HEK293T (cell line): ENCODE measurements at regions not wholly inside any gene's neighbourhood (a gene's known extent, or its start where the extent isn't known, plus 50 kb on each side); places are given as distances from the start of the nearest gene placed in this dataset.

Experiments used
- BHLHE40 ChIP-seq: fragments of 450-650 bp; IDR thresholded peaks from 2 replicates; pipeline ENCODE4 v1.6.1; 2016; ENCODE audit warnings: mild to moderate bottlenecking, moderate library complexity, borderline replicate concordance
- FOXM1 ChIP-seq: fragments of 450-650 bp; IDR thresholded peaks from 2 replicates; pipeline ENCODE4 v1.6.1; 2017; ENCODE audit warnings: mild to moderate bottlenecking, borderline replicate concordance
- L3MBTL2 ChIP-seq: fragments of 450-650 bp; conservative IDR thresholded peaks from 2 replicates; pipeline ENCODE4 v1.6.1; 2016; ENCODE audit warnings: mild to moderate bottlenecking
- LEF1 ChIP-seq: fragments of 450-650 bp; IDR thresholded peaks from 2 replicates; pipeline ENCODE4 v1.6.1; 2017; ENCODE audit warnings: mild to moderate bottlenecking, borderline replicate concordance
- PKNOX1 ChIP-seq: fragments of 450-650 bp; IDR thresholded peaks from 2 replicates; pipeline ENCODE4 v1.6.1; 2016
- ZNF384 ChIP-seq: fragments of 450-650 bp; IDR thresholded peaks from 2 replicates; pipeline ENCODE4 v1.6.1; 2016

DNA sequence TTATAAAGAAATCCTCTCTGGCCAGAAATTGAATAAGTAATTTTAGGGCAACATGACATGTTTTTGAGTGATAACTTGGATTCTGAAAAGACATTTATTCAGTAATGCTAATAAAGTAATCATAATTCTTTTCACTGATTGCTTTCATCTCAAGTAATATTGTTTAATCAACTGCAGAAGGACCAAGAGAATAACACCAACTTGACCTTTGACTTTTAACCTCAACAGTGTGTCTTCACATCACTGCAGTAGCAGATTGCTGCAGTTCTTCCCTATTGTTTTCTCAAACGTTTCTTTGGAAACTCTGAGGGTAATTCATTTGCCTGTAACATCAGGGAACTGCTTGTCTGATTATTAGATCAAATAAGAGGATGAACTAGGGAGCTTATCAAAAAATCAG lies 104.9 kb upstream of the UPP2 start:
- TF ChIP-seq BHLHE40 (no peak), L3MBTL2 (no peak), PKNOX1 (no peak), FOXM1 (no peak), ZNF384 (no peak), LEF1 (no peak)
